Hepatocyte (in vitro differentiated cells): ENCODE measurements at regions not wholly inside any gene's neighbourhood (a gene's known extent, or its start where the extent isn't known, plus 50 kb on each side); places are given as distances from the start of the nearest gene placed in this dataset.
"Not testable (repeated sequence)": the region's sequence is repeated elsewhere in the genome, so short reads cannot be mapped to it uniquely, and the experiment has no call there.

Source experiments
- DNase-seq: peaks from one replicate; pipeline ENCODE4 v3.0.0-alpha.2; 2016; ENCODE audit warnings: low spot score
- H2AFZ ChIP-seq: fragments of 200-600 bp; sonication (generic); 2 replicates; pipeline ENCODE4 v1.6.0; 2016; ENCODE audit warnings: antibody characterized with exemption, mild to moderate bottlenecking
- H3K27ac ChIP-seq: fragments of 200-600 bp; sonication (generic); 2 replicates; pipeline ENCODE4 v1.5.1; 2016; ENCODE audit warnings: mild to moderate bottlenecking
- H3K27me3 ChIP-seq: fragments of 200-600 bp; sonication (generic); 2 replicates; pipeline ENCODE4 v1.6.1; 2016
- H3K36me3 ChIP-seq: fragments of 200-600 bp; sonication (generic); replicated peaks from 2 replicates; pipeline ENCODE4 v1.5.1; 2016; ENCODE audit warnings: low read depth; ENCODE audit not compliant: insufficient read depth
- H3K4me1 ChIP-seq: fragments of 200-600 bp; sonication (generic); 2 replicates; pipeline ENCODE4 v1.5.1; 2016; ENCODE audit warnings: mild to moderate bottlenecking, moderate library complexity; ENCODE audit not compliant: insufficient read depth
- H3K4me2 ChIP-seq: fragments of 200-600 bp; sonication (generic); 2 replicates; pipeline ENCODE4 v1.6.0; 2016
- H3K4me3 ChIP-seq: fragments of 200-600 bp; sonication (generic); 2 replicates; pipeline ENCODE4 v1.5.1; 2016; ENCODE audit warnings: mild to moderate bottlenecking
- H3K79me2 ChIP-seq: fragments of 200-600 bp; sonication (generic); 2 replicates; pipeline ENCODE4 v1.6.0; 2017; ENCODE audit warnings: mild to moderate bottlenecking
- H3K9me2 ChIP-seq: fragments of 200-600 bp; sonication (generic); replicated peaks from 2 replicates; pipeline ENCODE4 v1.6.0; 2017; ENCODE audit warnings: mild to moderate bottlenecking; ENCODE audit not compliant: insufficient read depth
- H3K9me3 ChIP-seq: fragments of 200-600 bp; sonication (generic); 2 replicates; pipeline ENCODE4 v1.5.1; 2016; ENCODE audit warnings: low read depth, mild to moderate bottlenecking
- H4K20me1 ChIP-seq: fragments of 200-600 bp; sonication (generic); 2 replicates; pipeline ENCODE4 v1.6.0; 2016; ENCODE audit warnings: mild to moderate bottlenecking; ENCODE audit not compliant: insufficient read depth, poor library complexity, severe bottlenecking
- EZH2 ChIP-seq: fragments of 200-600 bp; sonication (generic); IDR thresholded peaks from 2 replicates; pipeline ENCODE4 v1.6.1; 2016; ENCODE audit warnings: antibody characterized with exemption, mild to moderate bottlenecking, borderline replicate concordance
- EZH2phosphoT487 ChIP-seq: fragments of 200-600 bp; sonication (generic); IDR thresholded peaks from one replicate; pipeline ENCODE4 v1.6.1; 2018; ENCODE audit warnings: antibody characterized with exemption, mild to moderate bottlenecking, low read depth, moderate library complexity; ENCODE audit not compliant: unreplicated experiment, severe bottlenecking
- WGBS: methylation state at CpG from one replicate; pipeline ENCODE4 v1.1.6; 2016; ENCODE audit warnings: low lambda C conversion rate; ENCODE audit errors: missing lambda C conversion rate; 5-methylcytosine and 5-hydroxymethylcytosine counted together
- TF ChIP-seq, protein P1 (sequence below): fragments of 200-600 bp; sonication (generic); IDR thresholded peaks from 2 replicates; pipeline ENCODE4 v1.5.1; 2016; ENCODE audit warnings: antibody characterized with exemption, mild to moderate bottlenecking; ENCODE audit not compliant: poor library complexity

DNA sequence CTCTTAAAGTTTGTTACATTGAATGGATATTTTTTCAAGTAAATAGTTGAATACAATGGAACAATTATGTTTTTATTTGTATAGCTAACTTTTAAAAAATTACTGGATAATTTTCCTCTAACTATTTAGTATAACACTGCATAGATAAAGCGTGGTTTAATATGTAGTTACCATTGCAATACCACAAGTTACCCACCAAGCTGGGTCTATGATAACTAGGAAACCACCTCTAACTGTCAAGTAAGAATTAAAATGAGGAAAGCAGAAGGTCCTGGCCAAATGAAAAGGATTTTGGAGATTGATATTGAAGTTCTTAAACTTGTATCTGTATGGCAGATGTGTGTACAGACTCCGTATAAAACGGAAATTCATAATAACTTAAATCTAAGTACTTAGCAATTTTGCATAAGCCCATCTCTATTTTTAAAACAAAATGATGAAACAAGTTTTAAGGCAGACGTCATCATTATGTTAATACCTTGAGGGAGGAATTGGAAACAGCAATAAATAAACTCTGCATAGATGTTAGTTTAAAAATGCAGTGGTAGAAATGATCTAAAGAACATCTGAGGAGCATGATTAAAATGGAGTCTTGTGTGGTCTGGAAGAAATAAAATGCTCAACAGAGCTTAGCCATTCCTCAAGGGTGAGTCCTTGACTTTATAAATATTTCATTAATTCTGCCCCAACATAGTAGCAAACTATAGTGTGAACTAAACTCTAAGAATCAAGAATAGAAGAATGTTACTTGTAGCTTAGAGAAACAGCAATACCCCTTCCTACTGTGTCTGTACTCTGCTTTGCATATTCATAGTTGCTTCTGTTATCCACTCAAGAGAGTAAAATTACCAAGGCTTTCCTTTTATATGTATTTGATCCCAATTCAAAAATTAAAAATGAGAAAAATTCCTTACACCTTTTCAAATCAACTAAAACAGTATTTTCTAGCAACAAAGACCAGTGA is 206.4 kb upstream of the FERD3L start:
- no peaks in the 10 kb centered on the region for H3K36me3 ChIP-seq
- H3K4me1 ChIP-seq = no peaks in the 10 kb centered on the region
- H3K4me3 ChIP-seq = no peak overlapping the region
- no peak for TF ChIP-seq EZH2phosphoT487
- no peak for TF ChIP-seq EZH2
- TF ChIP-seq, protein P1, sequence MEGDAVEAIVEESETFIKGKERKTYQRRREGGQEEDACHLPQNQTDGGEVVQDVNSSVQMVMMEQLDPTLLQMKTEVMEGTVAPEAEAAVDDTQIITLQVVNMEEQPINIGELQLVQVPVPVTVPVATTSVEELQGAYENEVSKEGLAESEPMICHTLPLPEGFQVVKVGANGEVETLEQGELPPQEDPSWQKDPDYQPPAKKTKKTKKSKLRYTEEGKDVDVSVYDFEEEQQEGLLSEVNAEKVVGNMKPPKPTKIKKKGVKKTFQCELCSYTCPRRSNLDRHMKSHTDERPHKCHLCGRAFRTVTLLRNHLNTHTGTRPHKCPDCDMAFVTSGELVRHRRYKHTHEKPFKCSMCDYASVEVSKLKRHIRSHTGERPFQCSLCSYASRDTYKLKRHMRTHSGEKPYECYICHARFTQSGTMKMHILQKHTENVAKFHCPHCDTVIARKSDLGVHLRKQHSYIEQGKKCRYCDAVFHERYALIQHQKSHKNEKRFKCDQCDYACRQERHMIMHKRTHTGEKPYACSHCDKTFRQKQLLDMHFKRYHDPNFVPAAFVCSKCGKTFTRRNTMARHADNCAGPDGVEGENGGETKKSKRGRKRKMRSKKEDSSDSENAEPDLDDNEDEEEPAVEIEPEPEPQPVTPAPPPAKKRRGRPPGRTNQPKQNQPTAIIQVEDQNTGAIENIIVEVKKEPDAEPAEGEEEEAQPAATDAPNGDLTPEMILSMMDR = no peak
- H3K9me2 ChIP-seq = no peaks in the 10 kb centered on the region
- no peaks in the 10 kb centered on the region for H3K79me2 ChIP-seq
- H3K9me3 ChIP-seq = no peaks in the 10 kb centered on the region
- DNase-seq = no peak
- WGBS = 89% methylated on average over 4 of the region's 4 CpGs
- H3K27ac ChIP-seq = no peak overlapping the region
- H3K27me3 ChIP-seq = no peaks in the 10 kb centered on the region
- H4K20me1 ChIP-seq = no peaks in the 10 kb centered on the region
- H2AFZ ChIP-seq = no peak overlapping the region
- no peak overlapping the region for H3K4me2 ChIP-seq

DNA sequence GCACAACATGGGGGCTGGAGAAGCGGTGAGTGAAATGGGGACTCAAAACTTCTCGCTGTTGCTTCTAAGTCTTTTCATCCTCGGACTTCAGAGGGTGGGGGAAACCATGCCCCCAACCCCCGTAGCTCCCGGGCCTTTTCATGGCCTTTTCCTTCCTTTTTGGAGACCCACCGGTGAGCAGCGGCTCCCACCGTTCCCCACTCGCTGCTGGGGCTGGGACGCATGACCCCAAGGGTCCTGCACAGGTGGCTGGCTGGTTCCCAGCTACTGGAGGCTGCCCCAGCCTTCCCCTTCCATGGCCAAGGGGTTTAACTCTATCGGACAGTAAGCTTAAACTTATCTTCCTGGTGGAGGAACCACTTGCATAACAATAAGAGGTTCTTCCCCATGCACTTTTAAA is 194.3 kb upstream of the FERD3L start:
- Histone ChIP-seq H3K79me2 (no peaks in the 10 kb centered on the region), H3K27me3 (no peaks in the 10 kb centered on the region), H3K9me3 (no peaks in the 10 kb centered on the region), H2AFZ (no peak overlapping the region), H3K9me2 (no peaks in the 10 kb centered on the region), H3K4me2 (no peak overlapping the region), H3K27ac (no peak overlapping the region), H3K4me1 (no peaks in the 10 kb centered on the region), H3K4me3 (no peak overlapping the region), H4K20me1 (no peaks in the 10 kb centered on the region), H3K36me3 (no peaks in the 10 kb centered on the region)
- WGBS = 92% methylated on average over 11 of the region's 11 CpGs
- DNase-seq = no peak
- TF ChIP-seq EZH2phosphoT487 (no peak), EZH2 (no peak)
- TF ChIP-seq, protein P1 = no peak

DNA sequence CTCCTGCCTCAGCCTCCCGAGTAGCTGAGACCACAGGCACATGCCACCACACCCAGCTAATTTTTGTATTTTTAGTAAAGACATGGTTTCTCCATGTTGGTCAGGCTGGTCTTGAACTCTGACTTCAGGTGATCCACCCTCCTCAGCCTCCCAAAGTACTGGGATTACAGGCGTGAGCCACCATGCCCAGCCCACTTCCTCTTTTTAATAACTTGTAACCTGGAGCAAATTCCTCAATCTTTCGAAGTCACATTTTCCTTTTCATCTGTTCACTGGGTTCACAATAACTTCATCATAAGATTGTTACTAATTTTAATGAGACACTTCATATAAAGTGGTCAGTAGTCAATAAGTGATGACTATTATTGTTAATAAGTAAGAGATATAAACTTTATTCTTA is 193.3 kb upstream of the FERD3L start:
- not testable (repeated sequence) for H3K4me1 ChIP-seq, H3K9me2 ChIP-seq, H3K36me3 ChIP-seq, H3K4me2 ChIP-seq, DNase-seq, H3K27me3 ChIP-seq, H3K27ac ChIP-seq, H3K9me3 ChIP-seq, H4K20me1 ChIP-seq, H3K4me3 ChIP-seq, H2AFZ ChIP-seq, H3K79me2 ChIP-seq
- 92% methylated on average over 3 of the region's 3 CpGs for WGBS

DNA sequence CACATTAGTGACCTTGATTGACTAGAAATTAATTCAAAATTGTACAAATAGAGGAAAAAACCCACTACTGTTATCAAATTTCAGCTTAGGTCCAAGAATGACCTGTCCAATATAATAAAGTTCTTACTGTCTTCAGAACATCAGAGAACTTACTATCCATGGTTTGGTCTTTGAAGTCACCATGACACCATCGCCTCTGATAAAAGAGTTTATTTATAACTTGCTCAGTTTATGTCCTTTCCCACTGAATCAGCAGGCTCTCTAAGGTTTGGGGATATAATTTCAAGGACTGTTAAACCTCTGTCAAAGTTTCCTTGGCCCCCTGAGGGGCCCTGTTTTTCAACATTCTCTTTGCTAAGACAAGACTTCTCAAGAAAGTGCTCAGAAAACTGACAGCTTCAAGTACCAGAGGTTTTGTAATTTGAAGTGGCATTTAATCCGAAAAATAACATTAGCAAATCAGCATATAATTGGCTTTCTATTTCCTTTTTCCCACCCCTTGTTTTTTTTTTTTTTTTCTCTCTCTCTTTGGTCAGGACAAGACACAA is 191.7 kb upstream of the FERD3L start:
- TF ChIP-seq EZH2 (no peak), EZH2phosphoT487 (no peak)
- TF ChIP-seq, protein P1 = no peak
- Histone ChIP-seq H3K4me2 (no peak overlapping the region), H3K4me3 (no peak overlapping the region), H3K27ac (no peak overlapping the region), H3K27me3 (no peaks in the 10 kb centered on the region), H3K79me2 (no peaks in the 10 kb centered on the region), H4K20me1 (no peaks in the 10 kb centered on the region), H3K9me2 (no peaks in the 10 kb centered on the region), H3K36me3 (no peaks in the 10 kb centered on the region), H3K9me3 (no peaks in the 10 kb centered on the region), H2AFZ (no peak overlapping the region), H3K4me1 (no peaks in the 10 kb centered on the region)
- 57% methylated on average over 2 of the region's 2 CpGs for WGBS
- DNase-seq = no peak
